ENCODE measurements at regions not wholly inside any gene's neighbourhood (a gene's known extent, or its start where the extent isn't known, plus 50 kb on each side); places are given as distances from the start of the nearest gene placed in this dataset.

- TF ChIP-seq CTCF (IDR thresholded peaks at IDR 0.05; ENCODE audit: borderline replicate concordance, extremely low read depth, low read length, poor library complexity, severe bottlenecking) (no peak), EZH2 (IDR thresholded peaks at IDR 0.05; ENCODE audit: borderline replicate concordance, low read depth, low read length, severe bottlenecking) (no peak)
These were observed 385.2 kb downstream of the KIF16B start for GRCh38 chr20:16187956-16188616.
